SK-N-SH treated with all-trans-retinoic acid at 6 μM for 48 hours (cell line): ENCODE measurements at regions not wholly inside any gene's neighbourhood (a gene's known extent, or its start where the extent isn't known, plus 50 kb on each side); places are given as distances from the start of the nearest gene placed in this dataset.
"Not testable (repeated sequence)": the region's sequence is repeated elsewhere in the genome, so short reads cannot be mapped to it uniquely, and the experiment has no call there.

ENCODE experiments used
- ATAC-seq: fragments of 200-7000 bp; cut with Tn5 transposase; 3 replicates; pipeline ENCODE4 v1.9.1; 2020; ENCODE audit warnings: mild to moderate bottlenecking, moderate library complexity
- BACH2 ChIP-seq: fragments of 250-450 bp; sonication (Bioruptor Pico); IDR thresholded peaks from 2 replicates; pipeline ENCODE4 v1.9.0; 2021; ENCODE audit warnings: mild to moderate bottlenecking, borderline replicate concordance
- CSDC2 ChIP-seq: fragments of 250-450 bp; sonication (Bioruptor Pico); IDR thresholded peaks from 2 replicates; pipeline ENCODE4 v1.5.0; 2020; ENCODE audit warnings: mild to moderate bottlenecking, moderate library complexity
- ESRRG ChIP-seq: fragments of 250-450 bp; sonication (Bioruptor Pico); IDR thresholded peaks from 2 replicates; pipeline ENCODE4 v1.6.1; 2021; ENCODE audit warnings: mild to moderate bottlenecking
- ISL1 ChIP-seq: fragments of 250-450 bp; sonication (Bioruptor Pico); IDR thresholded peaks from 2 replicates; pipeline ENCODE4 v2.1.2; 2022; ENCODE audit warnings: mild to moderate bottlenecking, moderate library complexity
- OSR1 ChIP-seq: fragments of 250-450 bp; sonication (Bioruptor Pico); IDR thresholded peaks from 2 replicates; pipeline ENCODE4 v1.8.0; 2022; ENCODE audit warnings: moderate library complexity, mild to moderate bottlenecking, inconsistent platforms
- PPARA ChIP-seq: fragments of 250-450 bp; sonication (Bioruptor Pico); IDR thresholded peaks from 2 replicates; pipeline ENCODE4 v1.5.0; 2020; ENCODE audit warnings: mild to moderate bottlenecking, borderline replicate concordance
- RARB ChIP-seq: fragments of 250-450 bp; sonication (Bioruptor Pico); IDR thresholded peaks from 2 replicates; pipeline ENCODE4 v1.8.0; 2021; ENCODE audit warnings: mild to moderate bottlenecking, moderate library complexity
- SNAI2 ChIP-seq: fragments of 250-450 bp; sonication (Bioruptor Pico); IDR thresholded peaks from 2 replicates; pipeline ENCODE4 v1.5.0; 2020; ENCODE audit warnings: mild to moderate bottlenecking, moderate library complexity
- TCF4 ChIP-seq: fragments of 250-450 bp; sonication (Bioruptor Pico); IDR thresholded peaks from 2 replicates; pipeline ENCODE4 v1.8.0; 2021; ENCODE audit warnings: mild to moderate bottlenecking, moderate library complexity, borderline replicate concordance
- TOX ChIP-seq: fragments of 250-450 bp; sonication (Bioruptor Pico); IDR thresholded peaks from 2 replicates; pipeline ENCODE4 v1.8.0; 2021; ENCODE audit warnings: mild to moderate bottlenecking, moderate library complexity, borderline replicate concordance
- TSHZ2 ChIP-seq: fragments of 250-450 bp; sonication (Bioruptor Pico); IDR thresholded peaks from 2 replicates; pipeline ENCODE4 v1.5.0; 2020; ENCODE audit warnings: mild to moderate bottlenecking, moderate library complexity
- ZFP3 ChIP-seq: fragments of 250-450 bp; sonication (Bioruptor Pico); IDR thresholded peaks from 2 replicates; pipeline ENCODE4 v1.5.0; 2020; ENCODE audit warnings: mild to moderate bottlenecking, moderate library complexity
- ZFP30 ChIP-seq: fragments of 450-650 bp; formaldehyde crosslinking; IDR thresholded peaks from 2 replicates; pipeline ENCODE4 v1.5.0; 2022; ENCODE audit warnings: mild to moderate bottlenecking, moderate library complexity
- ZNF565 ChIP-seq: fragments of 450-650 bp; formaldehyde crosslinking; conservative IDR thresholded peaks from 2 replicates; pipeline ENCODE4 v1.5.0; 2020; ENCODE audit warnings: low read depth, mild to moderate bottlenecking, moderate library complexity
- ZNF8 ChIP-seq: fragments of 450-650 bp; formaldehyde crosslinking; IDR thresholded peaks from 2 replicates; pipeline ENCODE4 v1.5.0; 2020; ENCODE audit warnings: mild to moderate bottlenecking, moderate library complexity
- TF ChIP-seq, protein P1 (sequence below): fragments of 250-450 bp; sonication (Bioruptor Pico); IDR thresholded peaks from 2 replicates; pipeline ENCODE4 v1.5.1; 2020; ENCODE audit warnings: low read depth, mild to moderate bottlenecking, moderate library complexity
- TF ChIP-seq, protein P2 (sequence below): fragments of 250-450 bp; sonication (Bioruptor Pico); IDR thresholded peaks from 2 replicates; pipeline ENCODE4 v1.8.0; 2021; ENCODE audit warnings: low read depth, mild to moderate bottlenecking, moderate library complexity, borderline replicate concordance
- TF ChIP-seq, protein P3 (sequence below): fragments of 250-450 bp; sonication (Bioruptor Pico); IDR thresholded peaks from 2 replicates; pipeline ENCODE4 v1.8.0; 2020; ENCODE audit warnings: mild to moderate bottlenecking, moderate library complexity, borderline replicate concordance

- TF ChIP-seq TCF4 (CRISPR knock-in tag): no peak
- TF ChIP-seq, protein P1, sequence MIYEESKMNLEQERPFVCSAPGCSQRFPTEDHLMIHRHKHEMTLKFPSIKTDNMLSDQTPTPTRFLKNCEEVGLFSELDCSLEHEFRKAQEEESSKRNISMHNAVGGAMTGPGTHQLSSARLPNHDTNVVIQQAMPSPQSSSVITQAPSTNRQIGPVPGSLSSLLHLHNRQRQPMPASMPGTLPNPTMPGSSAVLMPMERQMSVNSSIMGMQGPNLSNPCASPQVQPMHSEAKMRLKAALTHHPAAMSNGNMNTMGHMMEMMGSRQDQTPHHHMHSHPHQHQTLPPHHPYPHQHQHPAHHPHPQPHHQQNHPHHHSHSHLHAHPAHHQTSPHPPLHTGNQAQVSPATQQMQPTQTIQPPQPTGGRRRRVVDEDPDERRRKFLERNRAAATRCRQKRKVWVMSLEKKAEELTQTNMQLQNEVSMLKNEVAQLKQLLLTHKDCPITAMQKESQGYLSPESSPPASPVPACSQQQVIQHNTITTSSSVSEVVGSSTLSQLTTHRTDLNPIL (CRISPR knock-in tag): no peak
- no peak for TF ChIP-seq TSHZ2
- TF ChIP-seq, all 23 proteins: peak for 0
- ATAC-seq: no peak
Measured at GRCh38 chr11:37849706-37850105, 1251.7 kb upstream of the RAG2 start.

- TF ChIP-seq TSHZ2 (no peak), PPARA (CRISPR knock-in tag) (no peak), OSR1 (CRISPR knock-in tag) (no peak), SNAI2 (CRISPR knock-in tag) (no peak)
- TF ChIP-seq, protein P2, sequence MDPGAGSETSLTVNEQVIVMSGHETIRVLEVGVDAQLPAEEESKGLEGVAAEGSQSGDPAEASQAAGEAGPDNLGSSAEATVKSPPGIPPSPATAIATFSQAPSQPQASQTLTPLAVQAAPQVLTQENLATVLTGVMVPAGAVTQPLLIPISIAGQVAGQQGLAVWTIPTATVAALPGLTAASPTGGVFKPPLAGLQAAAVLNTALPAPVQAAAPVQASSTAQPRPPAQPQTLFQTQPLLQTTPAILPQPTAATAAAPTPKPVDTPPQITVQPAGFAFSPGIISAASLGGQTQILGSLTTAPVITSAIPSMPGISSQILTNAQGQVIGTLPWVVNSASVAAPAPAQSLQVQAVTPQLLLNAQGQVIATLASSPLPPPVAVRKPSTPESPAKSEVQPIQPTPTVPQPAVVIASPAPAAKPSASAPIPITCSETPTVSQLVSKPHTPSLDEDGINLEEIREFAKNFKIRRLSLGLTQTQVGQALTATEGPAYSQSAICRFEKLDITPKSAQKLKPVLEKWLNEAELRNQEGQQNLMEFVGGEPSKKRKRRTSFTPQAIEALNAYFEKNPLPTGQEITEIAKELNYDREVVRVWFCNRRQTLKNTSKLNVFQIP: no peak
Measured at GRCh38 chr11:37843603-37844002, 1245.6 kb upstream of the RAG2 start.

GRCh38 chr11:37841016-37841415 is 1243.0 kb upstream of the RAG2 start:
- ATAC-seq: no peak
- TF ChIP-seq ISL1 (CRISPR knock-in tag) (no peak), ZNF565 (CRISPR knock-in tag) (no peak), OSR1 (CRISPR knock-in tag) (no peak), SNAI2 (CRISPR knock-in tag) (no peak), ZFP3 (CRISPR knock-in tag) (no peak)

More at GRCh38 chr11:37843603-37844002, 1245.6 kb upstream of the RAG2 start:
- ATAC-seq: no peak

- not testable (repeated sequence) for ATAC-seq
Measured at GRCh38 chr11:37840345-37840744, 1242.3 kb upstream of the RAG2 start.

- no peak for ATAC-seq
- no peak for TF ChIP-seq ZNF565 (CRISPR knock-in tag)
- TF ChIP-seq, protein P2: no peak
- TF ChIP-seq BACH2 (CRISPR knock-in tag): no peak
- no peak for TF ChIP-seq TSHZ2
- no peak for TF ChIP-seq ESRRG (CRISPR knock-in tag)
- no peak for TF ChIP-seq ZNF8 (CRISPR knock-in tag)
- TF ChIP-seq TOX (CRISPR knock-in tag): no peak
- no peak for TF ChIP-seq CSDC2 (CRISPR knock-in tag)
- TF ChIP-seq RARB: no peak
- no peak for TF ChIP-seq ZFP30
- TF ChIP-seq PPARA (CRISPR knock-in tag): no peak
- TF ChIP-seq, protein P3, sequence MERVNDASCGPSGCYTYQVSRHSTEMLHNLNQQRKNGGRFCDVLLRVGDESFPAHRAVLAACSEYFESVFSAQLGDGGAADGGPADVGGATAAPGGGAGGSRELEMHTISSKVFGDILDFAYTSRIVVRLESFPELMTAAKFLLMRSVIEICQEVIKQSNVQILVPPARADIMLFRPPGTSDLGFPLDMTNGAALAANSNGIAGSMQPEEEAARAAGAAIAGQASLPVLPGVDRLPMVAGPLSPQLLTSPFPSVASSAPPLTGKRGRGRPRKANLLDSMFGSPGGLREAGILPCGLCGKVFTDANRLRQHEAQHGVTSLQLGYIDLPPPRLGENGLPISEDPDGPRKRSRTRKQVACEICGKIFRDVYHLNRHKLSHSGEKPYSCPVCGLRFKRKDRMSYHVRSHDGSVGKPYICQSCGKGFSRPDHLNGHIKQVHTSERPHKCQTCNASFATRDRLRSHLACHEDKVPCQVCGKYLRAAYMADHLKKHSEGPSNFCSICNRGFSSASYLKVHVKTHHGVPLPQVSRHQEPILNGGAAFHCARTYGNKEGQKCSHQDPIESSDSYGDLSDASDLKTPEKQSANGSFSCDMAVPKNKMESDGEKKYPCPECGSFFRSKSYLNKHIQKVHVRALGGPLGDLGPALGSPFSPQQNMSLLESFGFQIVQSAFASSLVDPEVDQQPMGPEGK: no peak
Measured at GRCh38 chr11:37830529-37830928, 1232.5 kb upstream of the RAG2 start.
